Bronchial epithelial cell (primary cell): ENCODE measurements at regions not wholly inside any gene's neighbourhood (a gene's known extent, or its start where the extent isn't known, plus 50 kb on each side); places are given as distances from the start of the nearest gene placed in this dataset.
"Not testable (repeated sequence)": the region's sequence is repeated elsewhere in the genome, so short reads cannot be mapped to it uniquely, and the experiment has no call there.

Experiments used
- DNase-seq: peaks from one replicate; pipeline ENCODE4 v3.0.0-alpha.2; 2010; ENCODE audit warnings: low read depth
- FAIRE-seq: peaks from 2 replicates; lab custom pipeline; 2011; peaks lifted over from hg19 to GRCh38; lab: Jason Lieb, UNC
- H3K27me3 ChIP-seq: 2 replicates; pipeline ENCODE4 v1.5.1; 2011; ENCODE audit warnings: low read length; ENCODE audit not compliant: control insufficient read depth, insufficient read depth
- H3K36me3 ChIP-seq: 2 replicates; pipeline ENCODE4 v1.5.1; 2011; ENCODE audit warnings: low read length; ENCODE audit not compliant: control insufficient read depth, insufficient read depth
- H3K4me3 ChIP-seq: 2 replicates; pipeline ENCODE4 v1.5.1; 2011; ENCODE audit warnings: mild to moderate bottlenecking, low read depth, low read length, control low read depth
- TF ChIP-seq, protein P1 (sequence below): IDR thresholded peaks from 2 replicates; pipeline ENCODE4 v1.5.1; 2011; ENCODE audit warnings: mild to moderate bottlenecking, moderate library complexity, low read length, control low read depth, inconsistent platforms; ENCODE audit not compliant: insufficient read depth, severe bottlenecking

DNA sequence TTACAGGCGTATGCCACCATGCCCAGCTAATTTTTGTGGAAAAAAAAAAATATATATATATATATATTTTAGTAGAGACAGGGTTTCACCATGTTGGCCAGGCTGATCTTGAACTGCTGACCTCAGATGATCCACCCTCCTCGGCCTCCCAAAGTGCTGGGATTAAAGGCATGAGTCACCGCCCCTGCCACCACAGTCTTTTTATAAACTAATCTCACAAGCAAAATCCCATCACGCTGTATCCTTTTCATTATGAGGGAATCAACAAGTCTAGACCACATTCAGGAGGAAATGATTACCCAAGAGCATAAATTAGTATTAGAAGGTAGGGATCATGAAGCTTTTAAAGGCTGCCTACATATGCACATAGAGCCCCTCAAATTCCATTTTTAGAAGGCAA is 210.6 kb upstream of the NBEA start:
- TF ChIP-seq, protein P1, sequence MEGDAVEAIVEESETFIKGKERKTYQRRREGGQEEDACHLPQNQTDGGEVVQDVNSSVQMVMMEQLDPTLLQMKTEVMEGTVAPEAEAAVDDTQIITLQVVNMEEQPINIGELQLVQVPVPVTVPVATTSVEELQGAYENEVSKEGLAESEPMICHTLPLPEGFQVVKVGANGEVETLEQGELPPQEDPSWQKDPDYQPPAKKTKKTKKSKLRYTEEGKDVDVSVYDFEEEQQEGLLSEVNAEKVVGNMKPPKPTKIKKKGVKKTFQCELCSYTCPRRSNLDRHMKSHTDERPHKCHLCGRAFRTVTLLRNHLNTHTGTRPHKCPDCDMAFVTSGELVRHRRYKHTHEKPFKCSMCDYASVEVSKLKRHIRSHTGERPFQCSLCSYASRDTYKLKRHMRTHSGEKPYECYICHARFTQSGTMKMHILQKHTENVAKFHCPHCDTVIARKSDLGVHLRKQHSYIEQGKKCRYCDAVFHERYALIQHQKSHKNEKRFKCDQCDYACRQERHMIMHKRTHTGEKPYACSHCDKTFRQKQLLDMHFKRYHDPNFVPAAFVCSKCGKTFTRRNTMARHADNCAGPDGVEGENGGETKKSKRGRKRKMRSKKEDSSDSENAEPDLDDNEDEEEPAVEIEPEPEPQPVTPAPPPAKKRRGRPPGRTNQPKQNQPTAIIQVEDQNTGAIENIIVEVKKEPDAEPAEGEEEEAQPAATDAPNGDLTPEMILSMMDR = no peak
- FAIRE-seq (no peak), DNase-seq (peak; percentile 77)
- Histone ChIP-seq H3K36me3 (no peaks in the 10 kb centered on the region), H3K27me3 (no peaks in the 10 kb centered on the region), H3K4me3 (no peak overlapping the region)

GRCh38 chr13:34733721-34734120 is 208.3 kb upstream of the NBEA start:
- no peaks in the 10 kb centered on the region for H3K27me3 ChIP-seq
- no peaks in the 10 kb centered on the region for H3K36me3 ChIP-seq
- DNase-seq (peak; percentile 58), FAIRE-seq (peak; percentile 90)
- TF ChIP-seq, protein P1 = no peak
- H3K4me3 ChIP-seq = no peak overlapping the region

DNA sequence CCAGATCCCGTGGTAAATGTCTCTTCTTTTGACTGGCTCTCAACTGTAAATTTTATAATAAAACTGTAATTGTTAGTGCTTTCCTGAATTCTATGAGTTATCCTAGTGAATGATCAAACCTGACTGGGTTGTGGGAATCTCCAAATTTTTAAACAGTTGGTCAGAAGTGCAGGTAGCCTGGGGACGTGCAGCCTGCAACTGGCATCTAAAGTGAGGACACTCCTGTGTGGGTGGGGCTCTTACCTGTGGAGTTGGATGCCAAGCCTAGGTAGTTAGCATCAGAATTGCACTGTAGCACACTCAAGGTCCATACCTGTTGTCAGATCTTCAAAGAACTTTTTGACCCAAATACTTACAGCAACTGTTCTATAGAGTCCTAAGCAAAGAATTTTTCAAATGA is 207.1 kb upstream of the NBEA start:
- H3K4me3 ChIP-seq = no peak overlapping the region
- H3K27me3 ChIP-seq = no peaks in the 10 kb centered on the region
- H3K36me3 ChIP-seq = no peaks in the 10 kb centered on the region
- FAIRE-seq = no peak
- DNase-seq = peak; percentile 43
- TF ChIP-seq, protein P1 = no peak

GRCh38 chr13:34738254-34738992 is 203.6 kb upstream of the NBEA start:
- Histone ChIP-seq H3K36me3 (no peaks in the 10 kb centered on the region), H3K4me3 (no peak overlapping the region), H3K27me3 (no peaks in the 10 kb centered on the region)
- TF ChIP-seq, protein P1 = no peak
- FAIRE-seq (peak; percentile 66), DNase-seq (no peak)

GRCh38 chr13:34747056-34747455 is 195.0 kb upstream of the NBEA start:
- FAIRE-seq, H3K4me3 ChIP-seq, H3K27me3 ChIP-seq, DNase-seq, H3K36me3 ChIP-seq: not testable (repeated sequence)

GRCh38 chr13:34747507-34747906 is 194.6 kb upstream of the NBEA start:
- FAIRE-seq (no peak), DNase-seq (no peak)
- Histone ChIP-seq H3K27me3 (no peaks in the 10 kb centered on the region), H3K4me3 (no peak overlapping the region), H3K36me3 (no peaks in the 10 kb centered on the region)
- TF ChIP-seq, protein P1 = no peak
